ENCODE measurements at regions not wholly inside any gene's neighbourhood (a gene's known extent, or its start where the extent isn't known, plus 50 kb on each side); places are given as distances from the start of the nearest gene placed in this dataset.

DNA sequence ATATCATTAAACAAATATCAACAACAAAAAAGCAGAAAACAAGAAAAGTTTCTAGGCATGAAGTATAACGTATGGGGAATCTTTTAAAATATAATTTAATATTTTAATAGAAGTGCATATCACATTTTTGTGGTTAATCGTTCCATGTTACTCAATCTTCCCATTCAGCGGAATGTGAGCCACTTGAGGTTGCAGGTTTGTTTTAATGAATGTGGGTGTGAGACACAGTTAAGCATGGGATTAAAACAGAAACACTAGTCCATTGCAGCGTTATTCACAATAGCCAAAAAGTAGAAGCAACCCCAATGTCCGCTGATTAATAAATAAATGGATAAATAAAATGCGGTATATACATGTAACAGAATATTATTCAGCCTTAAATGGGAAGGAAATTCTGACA is 146.0 kb downstream of the NDFIP2 start:
- TF ChIP-seq POLR2A (IDR thresholded peaks at IDR 0.05): no peak
- TF ChIP-seq, protein P1, sequence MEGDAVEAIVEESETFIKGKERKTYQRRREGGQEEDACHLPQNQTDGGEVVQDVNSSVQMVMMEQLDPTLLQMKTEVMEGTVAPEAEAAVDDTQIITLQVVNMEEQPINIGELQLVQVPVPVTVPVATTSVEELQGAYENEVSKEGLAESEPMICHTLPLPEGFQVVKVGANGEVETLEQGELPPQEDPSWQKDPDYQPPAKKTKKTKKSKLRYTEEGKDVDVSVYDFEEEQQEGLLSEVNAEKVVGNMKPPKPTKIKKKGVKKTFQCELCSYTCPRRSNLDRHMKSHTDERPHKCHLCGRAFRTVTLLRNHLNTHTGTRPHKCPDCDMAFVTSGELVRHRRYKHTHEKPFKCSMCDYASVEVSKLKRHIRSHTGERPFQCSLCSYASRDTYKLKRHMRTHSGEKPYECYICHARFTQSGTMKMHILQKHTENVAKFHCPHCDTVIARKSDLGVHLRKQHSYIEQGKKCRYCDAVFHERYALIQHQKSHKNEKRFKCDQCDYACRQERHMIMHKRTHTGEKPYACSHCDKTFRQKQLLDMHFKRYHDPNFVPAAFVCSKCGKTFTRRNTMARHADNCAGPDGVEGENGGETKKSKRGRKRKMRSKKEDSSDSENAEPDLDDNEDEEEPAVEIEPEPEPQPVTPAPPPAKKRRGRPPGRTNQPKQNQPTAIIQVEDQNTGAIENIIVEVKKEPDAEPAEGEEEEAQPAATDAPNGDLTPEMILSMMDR (IDR thresholded peaks at IDR 0.05): no peak

All from prostate gland (tissue), 2 donors.